Keratinocyte (primary cell): ENCODE measurements at regions not wholly inside any gene's neighbourhood (a gene's known extent, or its start where the extent isn't known, plus 50 kb on each side); places are given as distances from the start of the nearest gene placed in this dataset.

Source experiments
- EZH2 ChIP-seq: IDR thresholded peaks from one replicate; pipeline ENCODE4 v1.6.1; 2012; ENCODE audit warnings: inconsistent platforms, mild to moderate bottlenecking, low read length, moderate library complexity
- TF ChIP-seq, protein P1 (sequence below), 3 experiments: IDR thresholded peaks in 1 of 3; conservative IDR thresholded peaks in 1 of 3; optimal IDR thresholded peaks in 1 of 3; 2 replicates in 2 of 3; 3 replicates in 1 of 3; pipeline versions ENCODE3 to v1.5.1; 2011; ENCODE audit warnings: low read length in 3 of 3, mild to moderate bottlenecking in 3 of 3, moderate library complexity in 2 of 3, control low read depth in 1 of 3, inconsistent platforms in 1 of 3; ENCODE audit not compliant: insufficient read depth in 2 of 3; ENCODE audit errors: extremely low read depth in 1 of 3

DNA sequence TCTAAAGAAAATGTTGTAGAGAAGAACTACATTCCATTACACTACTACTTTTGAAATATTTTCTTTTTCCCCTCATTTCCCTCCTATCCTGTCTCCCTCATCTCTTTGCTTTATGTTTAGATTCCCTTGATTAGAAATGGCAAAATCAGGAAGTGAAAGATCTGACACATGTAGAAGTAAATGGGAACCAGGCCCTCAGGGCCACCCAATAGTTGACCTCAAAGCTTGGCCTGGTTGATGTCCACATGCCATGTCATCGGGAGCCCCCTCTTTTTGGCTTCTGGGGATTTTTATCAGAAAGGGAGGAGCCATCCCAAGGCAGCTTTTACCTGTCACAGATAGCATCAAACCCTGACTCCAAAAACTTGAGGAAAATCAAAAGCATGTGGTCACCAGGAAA, 168.3 kb upstream of the ECI2 start:
- TF ChIP-seq, protein P1, sequence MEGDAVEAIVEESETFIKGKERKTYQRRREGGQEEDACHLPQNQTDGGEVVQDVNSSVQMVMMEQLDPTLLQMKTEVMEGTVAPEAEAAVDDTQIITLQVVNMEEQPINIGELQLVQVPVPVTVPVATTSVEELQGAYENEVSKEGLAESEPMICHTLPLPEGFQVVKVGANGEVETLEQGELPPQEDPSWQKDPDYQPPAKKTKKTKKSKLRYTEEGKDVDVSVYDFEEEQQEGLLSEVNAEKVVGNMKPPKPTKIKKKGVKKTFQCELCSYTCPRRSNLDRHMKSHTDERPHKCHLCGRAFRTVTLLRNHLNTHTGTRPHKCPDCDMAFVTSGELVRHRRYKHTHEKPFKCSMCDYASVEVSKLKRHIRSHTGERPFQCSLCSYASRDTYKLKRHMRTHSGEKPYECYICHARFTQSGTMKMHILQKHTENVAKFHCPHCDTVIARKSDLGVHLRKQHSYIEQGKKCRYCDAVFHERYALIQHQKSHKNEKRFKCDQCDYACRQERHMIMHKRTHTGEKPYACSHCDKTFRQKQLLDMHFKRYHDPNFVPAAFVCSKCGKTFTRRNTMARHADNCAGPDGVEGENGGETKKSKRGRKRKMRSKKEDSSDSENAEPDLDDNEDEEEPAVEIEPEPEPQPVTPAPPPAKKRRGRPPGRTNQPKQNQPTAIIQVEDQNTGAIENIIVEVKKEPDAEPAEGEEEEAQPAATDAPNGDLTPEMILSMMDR (optimal IDR thresholded peaks at IDR 0.05 in 1 of 3, IDR thresholded peaks at IDR 0.05 in 1 of 3, conservative IDR thresholded peaks at IDR 0.05 in 1 of 3; ENCODE audit: extremely low read depth in 1 of 3, insufficient read depth in 2 of 3, low read length in 3 of 3), result no peak
- TF ChIP-seq EZH2, result no peak
